HG02678 (cell line): ENCODE measurements at regions not wholly inside any gene's neighbourhood (a gene's known extent, or its start where the extent isn't known, plus 50 kb on each side); places are given as distances from the start of the nearest gene placed in this dataset.

Source experiments
- ATAC-seq: cut with Tn5 transposase; IDR thresholded peaks from one replicate; pipeline ENCODE4 v1.9.1; 2021; ENCODE audit warnings: mild to moderate bottlenecking, moderate library complexity; ENCODE audit not compliant: unreplicated experiment

DNA sequence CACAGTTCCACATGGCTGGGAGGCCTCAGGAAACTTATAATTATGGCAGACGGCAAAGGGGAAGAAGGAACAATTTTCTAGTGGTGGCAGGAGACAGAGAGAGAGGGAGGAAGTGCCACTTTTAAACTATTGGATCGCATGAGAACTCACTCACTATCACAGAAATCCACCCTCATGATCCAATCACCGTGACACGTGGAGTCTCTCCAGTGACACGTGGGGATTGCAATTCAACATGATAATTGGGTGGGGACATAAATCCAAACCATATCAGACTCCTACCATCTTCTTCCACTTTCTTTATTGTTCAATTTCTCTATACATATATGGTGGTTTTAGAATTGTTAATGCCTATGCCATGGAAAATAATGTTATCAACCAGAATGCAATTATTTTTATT, 103.7 kb upstream of the SYT1 start:
- no peak for ATAC-seq

DNA sequence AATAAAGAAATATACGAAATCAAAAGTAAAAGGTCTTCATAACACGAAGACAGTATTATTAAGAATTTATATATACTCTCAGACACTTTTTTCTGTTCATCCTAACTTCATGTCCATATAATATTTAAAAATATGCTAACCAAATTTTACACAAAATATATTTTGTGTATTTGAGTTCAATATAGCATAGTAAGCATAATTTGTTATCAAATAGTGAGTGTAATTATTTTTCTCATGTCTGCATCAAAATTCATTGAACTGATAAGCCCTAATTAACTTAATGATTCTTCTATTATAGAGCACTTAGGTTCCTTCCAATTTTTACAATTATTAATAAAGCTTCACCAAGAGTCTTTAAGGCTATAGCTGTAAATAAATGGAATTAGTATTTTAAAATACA, 99.7 kb upstream of the SYT1 start:
- no peak for ATAC-seq

DNA sequence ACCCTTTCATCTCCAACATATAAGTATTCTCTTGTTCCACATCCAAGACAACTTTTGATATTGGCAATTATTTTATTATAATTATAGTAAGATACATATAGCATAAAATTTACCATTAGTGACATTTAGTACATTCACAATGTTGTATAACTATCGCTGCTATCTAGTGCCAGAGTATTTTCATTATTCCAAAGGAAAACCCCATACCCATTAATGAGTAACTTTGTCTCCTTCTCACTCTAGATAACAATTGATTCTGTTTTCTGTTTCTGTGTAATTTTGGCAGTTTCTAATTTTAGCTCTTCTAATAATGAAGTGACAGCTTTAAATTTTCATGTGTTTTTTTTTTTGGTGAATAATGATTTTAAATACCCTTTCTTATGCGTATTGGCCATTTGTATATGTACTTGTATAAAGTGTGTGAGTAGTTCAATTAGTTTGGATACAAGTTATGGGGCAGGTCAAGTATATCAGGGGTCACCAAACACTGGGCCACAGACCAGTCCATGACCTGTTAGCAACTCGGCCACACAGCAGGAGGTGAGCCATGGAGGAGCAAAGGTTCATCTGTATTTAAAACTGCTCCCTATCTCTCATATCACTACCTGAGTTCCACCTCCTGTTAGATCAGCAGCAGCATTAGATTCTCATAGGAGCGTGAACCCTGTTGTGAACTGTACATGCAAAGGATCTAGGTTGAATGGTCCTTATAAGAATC, 97.2 kb upstream of the SYT1 start:
- no peak for ATAC-seq

DNA sequence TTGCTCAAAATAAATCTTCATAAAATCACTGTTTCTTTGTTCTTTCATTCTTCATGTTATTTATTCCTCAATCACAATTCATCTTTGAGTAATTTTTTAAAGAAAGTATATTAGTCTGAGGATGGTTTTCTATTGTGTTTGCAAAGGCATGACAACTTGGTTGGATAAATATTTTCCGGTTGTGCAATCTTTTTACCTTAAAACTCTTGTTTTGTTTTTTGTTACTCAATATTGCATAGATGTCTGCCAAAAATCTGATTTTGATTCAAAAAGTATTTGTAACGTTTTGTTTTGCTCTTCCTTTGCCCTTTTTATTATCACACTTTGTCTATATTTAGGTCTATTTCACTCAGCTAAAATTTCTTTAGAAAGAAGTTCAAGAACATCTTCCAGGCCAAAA, 86.2 kb upstream of the SYT1 start:
- no peak for ATAC-seq

DNA sequence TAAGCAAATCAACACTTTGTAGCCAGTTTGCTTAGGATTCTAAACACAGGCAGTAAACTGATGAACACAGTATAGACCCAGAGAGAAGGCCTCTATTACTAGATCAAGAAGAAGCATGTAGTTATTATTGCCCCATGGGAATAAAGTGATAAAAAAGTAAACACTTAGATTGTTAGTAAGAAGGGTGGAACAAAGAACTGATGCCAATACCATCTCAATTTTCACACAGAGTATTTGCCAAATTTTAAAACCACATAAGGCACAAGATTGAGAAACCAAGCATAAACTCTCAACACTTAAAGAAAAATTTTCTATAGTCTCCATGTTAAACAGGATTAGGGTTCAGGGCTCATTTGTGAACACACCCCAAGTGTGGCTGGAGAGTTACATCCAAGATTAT, 77.0 kb upstream of the SYT1 start:
- no peak for ATAC-seq

DNA sequence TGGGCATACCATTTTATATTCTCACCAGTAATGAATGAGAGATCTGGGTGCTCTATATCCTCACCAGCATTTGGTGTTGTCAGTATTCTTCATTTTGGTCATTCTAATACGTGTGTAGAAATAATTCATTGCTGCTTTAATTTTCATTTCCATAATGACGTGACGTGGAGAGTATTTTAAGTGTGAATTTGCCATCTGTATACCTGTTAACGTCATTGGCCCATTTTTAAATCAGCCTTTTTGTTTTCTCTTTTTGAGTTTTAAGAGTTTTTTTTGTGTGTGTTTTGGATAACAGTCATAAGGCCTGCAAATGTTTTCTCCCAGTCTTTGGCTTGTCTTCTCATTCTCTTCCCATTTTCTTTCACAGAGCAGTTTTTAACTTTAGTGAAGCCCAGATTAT, 74.4 kb upstream of the SYT1 start:
- ATAC-seq, result no peak

DNA sequence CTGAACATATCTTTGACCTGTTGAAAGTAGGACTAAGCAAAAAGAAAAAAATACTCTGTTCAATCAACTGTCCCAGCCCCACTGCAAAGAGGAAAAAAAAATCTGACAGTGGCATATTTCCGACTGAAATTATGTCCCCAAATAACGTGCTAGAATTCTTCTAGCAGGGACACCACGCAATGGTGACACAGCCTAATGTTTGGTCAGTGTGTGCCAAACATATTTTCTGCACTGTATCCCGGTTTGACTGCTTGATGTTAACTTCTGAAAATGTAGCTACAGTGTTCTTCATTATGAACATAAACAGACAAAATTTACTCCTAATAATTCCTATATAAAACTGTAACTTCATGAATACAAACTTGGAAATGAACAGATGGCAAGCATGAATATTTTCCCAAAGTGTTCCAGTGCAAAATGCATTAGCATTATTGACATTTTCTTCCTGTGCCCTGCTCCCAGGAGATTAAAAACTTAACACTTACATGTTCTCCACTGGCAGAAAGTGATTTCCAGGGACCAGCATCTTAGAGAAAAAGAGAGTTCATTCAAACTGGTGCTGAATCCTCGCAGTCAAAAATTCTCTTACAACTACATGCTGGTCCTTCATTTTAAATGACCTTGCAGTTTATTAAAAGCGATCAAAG, 72.4 kb upstream of the SYT1 start:
- no peak for ATAC-seq

DNA sequence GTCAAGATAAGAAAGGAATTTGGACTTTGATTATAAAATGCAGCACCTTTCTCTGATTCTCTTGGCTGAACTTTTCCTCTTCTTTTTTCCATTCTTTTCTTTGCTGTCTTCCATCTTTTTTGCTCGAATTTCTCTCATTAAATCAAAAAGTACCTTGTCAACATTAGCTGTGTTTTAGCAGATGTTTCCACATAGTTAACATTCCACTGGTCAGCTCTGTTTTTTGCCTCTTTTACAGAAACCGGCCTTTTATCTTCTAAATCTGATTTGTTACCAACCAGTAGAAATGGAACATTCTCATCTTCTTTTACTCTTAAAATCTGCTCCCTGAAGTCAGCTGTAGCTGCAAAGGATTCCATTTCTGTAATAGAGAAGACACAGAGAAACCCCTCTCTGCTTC, 71.1 kb upstream of the SYT1 start:
- no peak for ATAC-seq

DNA sequence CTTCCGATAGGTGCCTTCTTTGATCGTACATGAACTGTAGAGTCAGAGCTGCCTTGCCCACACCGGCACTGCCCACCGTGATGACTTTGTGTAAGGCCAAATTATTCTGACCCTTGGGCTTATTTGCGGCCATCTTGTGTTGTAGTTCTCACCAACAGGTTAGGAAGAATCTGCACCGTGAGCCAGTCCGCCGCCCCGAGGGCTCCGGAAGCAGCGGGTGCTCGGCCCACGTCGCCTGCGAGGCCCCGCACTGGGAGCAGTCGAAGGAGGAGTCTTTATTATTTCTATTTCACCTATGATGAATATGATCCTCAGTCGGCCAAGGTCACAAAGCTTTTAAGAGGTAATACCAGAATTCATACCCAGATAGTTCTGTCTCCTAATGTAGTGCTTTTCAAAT, 70.6 kb upstream of the SYT1 start:
- no peak for ATAC-seq

DNA sequence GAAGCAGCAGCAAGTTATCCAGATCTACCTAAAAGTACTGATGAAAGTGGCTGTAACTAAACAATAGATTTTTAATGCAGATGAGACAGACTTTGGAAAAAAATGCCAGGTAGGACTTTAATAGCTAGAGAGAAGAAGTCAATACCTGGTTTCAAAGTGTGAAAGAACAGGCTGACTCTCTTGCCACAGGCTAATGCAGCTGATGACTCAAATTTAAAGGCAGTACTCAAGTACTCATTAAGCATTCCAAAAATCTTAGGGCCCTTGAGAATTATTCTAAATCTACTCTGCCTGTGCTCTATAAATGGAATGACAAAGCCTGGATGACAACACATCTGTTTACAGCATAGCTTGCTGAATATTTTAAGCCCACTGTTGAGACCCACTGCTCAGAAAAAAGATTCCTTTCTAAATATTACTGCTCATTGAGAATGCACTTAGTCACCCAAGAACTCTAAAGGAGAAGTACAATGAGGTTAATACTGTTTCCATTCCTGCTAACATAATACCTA, 68.6 kb upstream of the SYT1 start:
- no peak for ATAC-seq

DNA sequence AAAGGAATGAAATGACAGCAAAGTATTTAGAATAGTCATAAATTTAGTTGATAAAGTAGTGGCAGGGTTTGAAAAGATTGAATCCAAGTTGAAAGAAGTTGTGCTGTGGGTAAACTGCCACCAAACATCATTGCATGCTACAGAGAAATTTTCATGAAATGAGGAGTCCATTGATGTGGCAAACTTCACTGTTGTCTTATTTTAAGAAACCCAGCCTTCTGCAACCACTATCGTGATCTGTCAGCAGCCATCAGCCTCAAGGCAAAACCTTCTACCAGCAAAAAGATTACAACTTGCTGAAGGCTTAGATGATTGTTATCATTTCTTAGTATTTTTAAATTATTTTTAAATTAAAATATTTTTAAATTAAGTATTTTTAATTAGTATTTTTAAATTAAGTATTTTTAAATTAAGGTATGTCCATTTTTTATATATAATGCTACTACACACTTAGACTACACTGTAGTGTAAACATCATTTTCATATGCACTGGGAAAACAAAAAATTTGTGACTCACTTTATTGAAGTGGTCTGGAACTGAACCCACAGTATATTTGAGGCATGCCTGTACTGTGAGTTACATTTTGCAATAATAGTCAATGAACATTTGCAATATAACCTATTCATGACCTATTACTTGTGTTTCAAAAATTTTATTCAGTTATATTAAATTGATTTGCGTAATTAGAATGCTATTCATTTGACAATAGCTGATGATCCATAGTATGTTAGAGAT, 67.2 kb upstream of the SYT1 start:
- no peak for ATAC-seq

DNA sequence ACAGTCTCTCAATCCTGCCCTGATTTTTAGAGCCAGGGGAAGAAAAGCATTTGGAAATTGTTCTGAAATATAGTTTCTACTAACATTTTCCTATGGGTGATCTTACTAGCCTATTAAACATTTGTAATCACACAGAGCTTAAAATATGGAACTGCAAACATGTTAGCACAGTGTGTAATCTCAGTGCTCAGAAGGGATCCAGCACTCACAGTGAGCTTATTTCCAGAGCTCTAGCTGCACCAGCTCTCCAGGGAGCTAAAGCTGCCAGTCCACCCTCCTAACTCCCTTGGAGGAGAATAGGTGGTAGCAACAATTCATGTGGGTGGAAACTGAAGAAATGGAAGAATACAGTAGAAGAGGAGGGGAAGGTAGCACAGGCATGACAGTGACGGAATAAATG, 64.9 kb upstream of the SYT1 start:
- ATAC-seq, result no peak

DNA sequence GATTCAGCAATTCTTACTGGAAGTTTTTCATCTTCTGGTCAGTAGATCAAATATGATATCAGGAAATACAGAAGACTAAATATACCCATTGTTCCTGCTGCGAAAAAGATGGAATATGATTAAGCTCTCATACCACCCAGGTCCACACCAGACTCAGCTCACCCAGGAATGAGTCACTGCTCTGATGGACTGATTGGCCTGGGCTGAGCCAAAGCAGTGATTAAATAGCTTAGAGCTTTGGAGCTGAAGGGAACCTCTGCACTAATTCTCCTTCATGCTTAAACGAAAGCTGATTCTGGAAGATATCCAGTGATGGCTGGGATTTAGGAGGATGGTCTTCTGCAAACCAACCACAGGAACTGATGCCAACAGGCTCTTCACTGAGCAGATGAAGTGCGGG, 62.0 kb upstream of the SYT1 start:
- no peak for ATAC-seq

DNA sequence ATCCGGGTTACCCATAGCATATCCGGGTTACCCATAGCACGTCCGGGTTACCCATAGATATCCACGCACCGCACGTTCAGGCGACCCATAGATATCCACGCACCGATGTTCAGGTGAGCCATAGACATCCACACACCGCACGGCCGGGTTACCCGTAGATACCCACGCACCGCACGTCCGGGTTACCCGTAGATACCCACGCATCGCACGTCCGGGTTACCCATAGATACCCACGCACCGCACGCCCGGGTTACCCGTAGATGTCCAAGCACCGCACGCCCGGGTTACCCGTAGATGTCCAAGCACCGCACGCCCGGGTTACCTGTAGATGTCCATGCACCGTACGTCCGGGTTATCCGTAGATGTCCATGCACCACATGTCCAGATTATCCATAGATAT, 60.3 kb upstream of the SYT1 start:
- ATAC-seq, result no peak
